Cardiac fibroblast (primary cell): ENCODE measurements at regions not wholly inside any gene's neighbourhood (a gene's known extent, or its start where the extent isn't known, plus 50 kb on each side); places are given as distances from the start of the nearest gene placed in this dataset.

Experiments used
- DNase-seq, 2 donors: peaks; one replicate each; pipeline versions ENCODE4 v3.0.0 to v3.0.0-alpha.2; 2010; ENCODE audit warnings: low read depth in 2 of 2
- H3K4me3 ChIP-seq, 2 donors: replicated peaks in 1 of 2; 1 replicate in 1 of 2; 2 replicates in 1 of 2; pipeline ENCODE4 v1.5.1; 2011; ENCODE audit warnings: low read depth in 2 of 2, low read length in 2 of 2, mild to moderate bottlenecking in 2 of 2, moderate library complexity in 1 of 2
- TF ChIP-seq, protein P1 (sequence below): IDR thresholded peaks from one replicate; pipeline ENCODE4 v1.5.1; 2011; ENCODE audit warnings: low read depth, mild to moderate bottlenecking, low read length, inconsistent platforms

DNA sequence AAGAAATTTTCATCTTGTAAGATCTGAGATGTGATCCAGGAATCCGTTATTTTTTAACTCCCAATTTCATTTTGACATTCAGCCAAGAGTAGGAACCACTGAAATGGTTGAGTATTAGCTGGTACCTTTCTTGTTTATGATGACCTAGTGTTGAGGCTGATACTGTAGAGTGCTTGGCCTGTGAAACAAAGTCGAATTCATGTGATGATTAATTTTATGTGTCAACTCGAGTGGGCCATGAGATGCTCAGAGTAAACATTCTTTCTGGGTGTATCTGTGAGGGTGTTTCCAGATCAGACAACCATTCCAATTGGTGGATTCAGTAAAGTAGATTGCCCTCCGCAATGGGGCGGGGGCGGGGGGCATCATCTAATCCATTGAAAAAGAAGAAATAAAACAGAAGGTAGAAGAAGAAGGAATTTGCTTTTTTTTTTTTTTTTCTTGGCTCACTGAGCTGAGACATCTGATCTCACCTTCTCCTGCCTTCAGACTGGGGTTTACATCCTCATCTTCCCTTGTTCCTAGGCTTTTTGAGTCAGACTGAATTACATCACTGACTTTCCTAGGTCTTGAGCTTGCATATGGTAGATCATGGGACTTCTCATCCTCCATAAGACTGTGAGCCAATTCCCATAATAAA is 264.6 kb upstream of the KCNJ16 start:
- TF ChIP-seq, protein P1, sequence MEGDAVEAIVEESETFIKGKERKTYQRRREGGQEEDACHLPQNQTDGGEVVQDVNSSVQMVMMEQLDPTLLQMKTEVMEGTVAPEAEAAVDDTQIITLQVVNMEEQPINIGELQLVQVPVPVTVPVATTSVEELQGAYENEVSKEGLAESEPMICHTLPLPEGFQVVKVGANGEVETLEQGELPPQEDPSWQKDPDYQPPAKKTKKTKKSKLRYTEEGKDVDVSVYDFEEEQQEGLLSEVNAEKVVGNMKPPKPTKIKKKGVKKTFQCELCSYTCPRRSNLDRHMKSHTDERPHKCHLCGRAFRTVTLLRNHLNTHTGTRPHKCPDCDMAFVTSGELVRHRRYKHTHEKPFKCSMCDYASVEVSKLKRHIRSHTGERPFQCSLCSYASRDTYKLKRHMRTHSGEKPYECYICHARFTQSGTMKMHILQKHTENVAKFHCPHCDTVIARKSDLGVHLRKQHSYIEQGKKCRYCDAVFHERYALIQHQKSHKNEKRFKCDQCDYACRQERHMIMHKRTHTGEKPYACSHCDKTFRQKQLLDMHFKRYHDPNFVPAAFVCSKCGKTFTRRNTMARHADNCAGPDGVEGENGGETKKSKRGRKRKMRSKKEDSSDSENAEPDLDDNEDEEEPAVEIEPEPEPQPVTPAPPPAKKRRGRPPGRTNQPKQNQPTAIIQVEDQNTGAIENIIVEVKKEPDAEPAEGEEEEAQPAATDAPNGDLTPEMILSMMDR: no peak
- no peak overlapping the region for H3K4me3 ChIP-seq
- peak in 1 of 2 donors; percentile 45 for DNase-seq

DNA sequence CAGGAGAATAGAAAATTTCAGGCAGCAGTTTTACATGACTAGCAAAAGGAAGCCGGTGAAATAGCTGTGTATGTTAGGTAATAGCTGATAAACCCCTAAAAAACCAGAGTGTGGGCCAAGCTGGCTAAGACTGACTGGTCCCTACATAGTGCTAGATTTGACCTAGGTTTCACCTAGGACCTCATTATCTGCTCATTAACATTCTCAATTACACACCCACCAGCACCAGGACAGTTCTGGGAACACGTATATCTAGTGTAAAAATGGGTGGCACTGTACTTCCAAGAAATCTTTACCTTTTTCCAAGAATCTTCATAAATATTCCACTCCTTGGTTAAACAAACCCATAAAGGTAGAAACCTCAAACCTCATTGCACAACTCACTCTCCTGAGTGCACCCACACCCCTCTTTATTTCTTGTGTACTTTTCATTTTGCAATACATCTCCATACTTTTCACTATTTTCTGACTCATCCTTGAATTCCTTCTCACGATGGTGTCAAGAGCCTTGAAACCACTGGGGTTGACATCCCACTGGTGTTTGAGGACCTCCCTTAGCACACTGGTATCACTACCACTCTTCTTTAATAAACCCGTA is 262.7 kb upstream of the KCNJ16 start:
- no peak overlapping the region for H3K4me3 ChIP-seq
- DNase-seq: peak in 1 of 2 donors; percentile 68
- TF ChIP-seq, protein P1: no peak

DNA sequence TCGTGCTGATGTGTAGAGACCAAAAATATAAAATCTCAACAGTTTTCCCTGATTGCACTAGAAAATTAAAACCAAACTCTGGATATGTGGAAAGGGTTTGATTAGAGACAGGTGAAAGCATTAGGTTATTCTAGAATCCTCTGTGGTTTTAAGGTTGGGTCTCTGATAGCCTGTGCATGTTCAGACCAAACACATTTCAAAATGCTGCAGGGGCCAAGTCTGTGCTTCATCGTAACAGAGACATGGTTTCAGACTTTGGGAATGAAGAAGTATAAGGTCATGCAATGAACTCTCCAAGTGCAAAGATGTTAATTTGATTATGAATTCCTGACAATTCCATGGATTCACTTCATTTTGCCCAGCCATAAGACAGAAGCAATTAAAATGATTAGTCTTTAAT is 261.0 kb upstream of the KCNJ16 start:
- DNase-seq: no peak
- H3K4me3 ChIP-seq: no peak overlapping the region
- TF ChIP-seq, protein P1: no peak

DNA sequence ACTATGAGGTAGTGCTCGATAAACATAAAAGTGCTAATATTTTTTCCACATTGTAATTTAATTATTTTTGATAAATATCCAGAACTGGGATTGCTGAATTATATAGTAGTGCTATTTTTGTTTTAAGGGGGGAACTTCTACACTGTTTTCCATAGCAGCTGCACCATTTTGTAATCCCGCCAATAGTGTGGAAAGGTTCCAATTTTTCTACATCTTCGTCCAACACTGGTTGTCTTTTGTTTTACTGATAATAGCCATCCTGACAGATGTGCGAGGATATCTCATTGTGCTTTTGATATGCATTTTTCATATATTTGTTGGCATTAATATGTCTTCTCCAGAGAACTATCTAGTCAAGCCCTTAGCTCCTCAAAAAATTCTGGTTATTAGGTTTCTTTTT is 259.6 kb upstream of the KCNJ16 start:
- no peak for DNase-seq
- no peak overlapping the region for H3K4me3 ChIP-seq
- TF ChIP-seq, protein P1: no peak

DNA sequence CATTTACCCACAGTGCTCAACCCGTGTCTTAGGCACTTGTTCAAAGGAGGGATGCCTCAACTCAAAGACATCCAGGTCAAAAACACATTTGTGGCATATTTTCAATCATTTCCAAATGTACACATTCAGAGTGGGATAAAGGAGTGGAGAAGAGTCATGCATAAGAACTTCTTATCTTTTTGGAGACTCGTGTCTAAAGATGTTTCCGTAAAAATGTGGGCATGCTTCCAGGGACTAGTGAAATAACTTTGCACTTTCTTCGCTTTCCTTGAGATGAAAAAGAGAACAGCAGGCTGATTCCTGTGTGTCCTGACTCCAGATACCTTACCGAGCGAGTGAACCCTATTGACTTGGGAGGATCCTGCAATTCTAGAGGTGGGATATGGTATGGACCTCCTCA is 256.6 kb upstream of the KCNJ16 start:
- TF ChIP-seq, protein P1: no peak
- H3K4me3 ChIP-seq: no peak overlapping the region
- peak; percentile 31 to 40 for DNase-seq

DNA sequence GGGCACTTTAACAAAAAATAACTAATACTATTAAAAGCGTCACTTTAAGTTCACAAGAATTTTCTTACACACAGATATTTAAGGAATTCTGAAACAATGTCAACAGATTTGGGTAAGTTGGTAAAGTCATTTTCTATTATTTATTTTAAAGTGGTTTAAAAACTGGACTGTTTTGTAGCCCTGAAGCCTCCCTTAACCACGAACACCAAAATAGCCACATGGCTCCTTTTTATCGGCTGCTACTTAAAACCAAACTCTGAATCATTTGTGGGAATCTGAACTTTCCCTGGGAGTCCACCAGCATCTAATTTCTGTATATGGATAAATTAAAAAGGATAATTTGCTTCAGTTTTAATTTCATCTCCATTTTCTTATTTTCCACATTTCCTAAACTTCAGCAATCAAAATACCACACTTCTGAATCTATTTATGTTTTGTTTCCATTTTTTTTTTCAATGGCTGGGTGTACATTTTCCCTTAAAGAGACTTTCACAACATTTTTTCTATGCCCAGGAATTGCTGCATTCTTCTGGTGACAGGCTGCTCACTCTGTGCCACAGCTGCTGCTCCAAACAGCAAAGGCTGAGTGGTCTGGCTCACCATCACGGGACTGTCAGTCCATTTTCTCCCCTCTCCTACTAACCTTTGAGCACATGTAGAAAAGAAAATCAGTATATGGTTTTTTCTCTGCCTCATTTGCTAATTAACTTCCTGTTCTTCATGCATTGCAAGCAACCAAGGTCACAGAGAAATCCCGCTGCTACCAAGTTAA is 255.5 kb upstream of the KCNJ16 start:
- TF ChIP-seq, protein P1: no peak
- DNase-seq: peak; percentile 3 to 57
- H3K4me3 ChIP-seq: no peak overlapping the region
